ENCODE measurements at regions not wholly inside any gene's neighbourhood (a gene's known extent, or its start where the extent isn't known, plus 50 kb on each side); places are given as distances from the start of the nearest gene placed in this dataset.

- Mint-ChIP-seq H3K4me1 (no peaks in the 10 kb centered on the region), H3K9me3 (peaks cover 0 to 3% (median 0%) of the 10 kb centered on the region in 7 donors), H3K4me3 (no peak overlapping the region), H3K27me3 (ENCODE audit: low read depth in 3 of 3) (no peaks in the 10 kb centered on the region), H3K36me3 (no peaks in the 10 kb centered on the region), H3K27ac (no peak overlapping the region)
- no peak for DNase-seq
- Histone ChIP-seq H3K4me3 (replicated peaks in 1 of 3; ENCODE audit: low read depth in 2 of 3, low read length in 3 of 3) (no peak overlapping the region), H3K27me3 (ENCODE audit: control insufficient read depth in 2 of 2, insufficient read depth in 2 of 2, low read length in 2 of 2) (no peaks in the 10 kb centered on the region), H3K4me1 (ENCODE audit: control insufficient read depth in 1 of 2, insufficient read depth in 2 of 2, low read length in 2 of 2) (no peaks in the 10 kb centered on the region), H3K4me2 (replicated peaks; ENCODE audit: extremely low read depth, low read length, poor library complexity, severe bottlenecking) (no peak overlapping the region), H3K79me2 (ENCODE audit: insufficient read depth, low read length) (no peaks in the 10 kb centered on the region), H3K27ac (ENCODE audit: low read depth in 1 of 2, low read length in 2 of 2) (no peak overlapping the region), H3K9me3 (replicated peaks in 1 of 2; ENCODE audit: control insufficient read depth in 1 of 2, insufficient read depth in 1 of 2, low read length in 2 of 2) (no peaks in the 10 kb centered on the region), H4K20me1 (ENCODE audit: insufficient read depth, low read length) (no peaks in the 10 kb centered on the region), H3K9ac (ENCODE audit: insufficient read depth, low read length, poor library complexity, severe bottlenecking) (no peak overlapping the region), H3K36me3 (replicated peaks in 1 of 2; ENCODE audit: control insufficient read depth in 1 of 2, insufficient read depth in 2 of 2, low read length in 2 of 2) (no peaks in the 10 kb centered on the region), H2AFZ (ENCODE audit: insufficient read depth, low read depth, low read length, poor library complexity, severe bottlenecking) (no peak overlapping the region)
- TF ChIP-seq, protein P1, sequence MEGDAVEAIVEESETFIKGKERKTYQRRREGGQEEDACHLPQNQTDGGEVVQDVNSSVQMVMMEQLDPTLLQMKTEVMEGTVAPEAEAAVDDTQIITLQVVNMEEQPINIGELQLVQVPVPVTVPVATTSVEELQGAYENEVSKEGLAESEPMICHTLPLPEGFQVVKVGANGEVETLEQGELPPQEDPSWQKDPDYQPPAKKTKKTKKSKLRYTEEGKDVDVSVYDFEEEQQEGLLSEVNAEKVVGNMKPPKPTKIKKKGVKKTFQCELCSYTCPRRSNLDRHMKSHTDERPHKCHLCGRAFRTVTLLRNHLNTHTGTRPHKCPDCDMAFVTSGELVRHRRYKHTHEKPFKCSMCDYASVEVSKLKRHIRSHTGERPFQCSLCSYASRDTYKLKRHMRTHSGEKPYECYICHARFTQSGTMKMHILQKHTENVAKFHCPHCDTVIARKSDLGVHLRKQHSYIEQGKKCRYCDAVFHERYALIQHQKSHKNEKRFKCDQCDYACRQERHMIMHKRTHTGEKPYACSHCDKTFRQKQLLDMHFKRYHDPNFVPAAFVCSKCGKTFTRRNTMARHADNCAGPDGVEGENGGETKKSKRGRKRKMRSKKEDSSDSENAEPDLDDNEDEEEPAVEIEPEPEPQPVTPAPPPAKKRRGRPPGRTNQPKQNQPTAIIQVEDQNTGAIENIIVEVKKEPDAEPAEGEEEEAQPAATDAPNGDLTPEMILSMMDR (IDR thresholded peaks at IDR 0.05) = no peak
- intact Hi-C loops (cut with micrococcal nuclease) = no loop called here
- WGBS (ENCODE audit: insufficient coverage) = 14% methylated on average over 1 of the region's 2 CpGs
These were observed 56.7 kb upstream of the LRFN5 start for GRCh38 chr14:41549821-41550607.

DNA sequence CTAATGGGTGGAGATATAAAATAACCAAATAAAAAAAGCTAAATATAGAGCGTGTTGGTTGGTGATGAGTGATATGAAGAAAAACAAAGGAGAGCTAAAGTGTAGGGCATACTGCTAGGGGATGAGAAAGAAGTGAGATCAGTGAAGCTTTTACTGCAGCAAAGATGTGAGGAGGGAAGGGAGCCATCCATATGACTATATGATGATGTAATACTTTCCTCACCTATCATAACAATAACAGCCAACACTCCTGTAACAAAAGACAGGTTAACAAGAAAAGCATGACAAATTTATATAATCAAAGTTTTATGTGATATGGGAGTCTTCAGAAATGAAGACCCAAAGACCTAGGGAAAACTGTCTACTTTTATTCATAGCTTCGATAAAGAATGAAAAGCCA, 57.4 kb upstream of the LRFN5 start:
- intact Hi-C loops (cut with micrococcal nuclease) = no loop called here
- Histone ChIP-seq H3K27ac (ENCODE audit: low read depth in 1 of 2, low read length in 2 of 2) (no peak overlapping the region), H4K20me1 (ENCODE audit: insufficient read depth, low read length) (no peaks in the 10 kb centered on the region), H3K79me2 (ENCODE audit: insufficient read depth, low read length) (no peaks in the 10 kb centered on the region), H3K36me3 (replicated peaks in 1 of 2; ENCODE audit: control insufficient read depth in 1 of 2, insufficient read depth in 2 of 2, low read length in 2 of 2) (no peaks in the 10 kb centered on the region), H3K9me3 (replicated peaks in 1 of 2; ENCODE audit: control insufficient read depth in 1 of 2, insufficient read depth in 1 of 2, low read length in 2 of 2) (no peaks in the 10 kb centered on the region), H3K4me1 (ENCODE audit: control insufficient read depth in 1 of 2, insufficient read depth in 2 of 2, low read length in 2 of 2) (no peaks in the 10 kb centered on the region), H3K4me2 (replicated peaks; ENCODE audit: extremely low read depth, low read length, poor library complexity, severe bottlenecking) (no peak overlapping the region), H3K27me3 (ENCODE audit: control insufficient read depth in 2 of 2, insufficient read depth in 2 of 2, low read length in 2 of 2) (no peaks in the 10 kb centered on the region), H3K4me3 (replicated peaks in 1 of 3; ENCODE audit: low read depth in 2 of 3, low read length in 3 of 3) (no peak overlapping the region), H3K9ac (ENCODE audit: insufficient read depth, low read length, poor library complexity, severe bottlenecking) (no peak overlapping the region), H2AFZ (ENCODE audit: insufficient read depth, low read depth, low read length, poor library complexity, severe bottlenecking) (no peak overlapping the region)
- Mint-ChIP-seq H3K27ac (no peak overlapping the region), H3K4me1 (no peaks in the 10 kb centered on the region), H3K36me3 (no peaks in the 10 kb centered on the region), H3K27me3 (ENCODE audit: low read depth in 3 of 3) (no peaks in the 10 kb centered on the region), H3K9me3 (peaks cover 0 to 3% (median 0%) of the 10 kb centered on the region in 7 donors), H3K4me3 (no peak overlapping the region)
- WGBS (ENCODE audit: insufficient coverage) = 100% methylated on average over 1 of the region's 2 CpGs
- DNase-seq = no peak
- TF ChIP-seq, protein P1 (IDR thresholded peaks at IDR 0.05) = no peak
